ENCODE measurements at regions not wholly inside any gene's neighbourhood (a gene's known extent, or its start where the extent isn't known, plus 50 kb on each side); places are given as distances from the start of the nearest gene placed in this dataset.

DNA sequence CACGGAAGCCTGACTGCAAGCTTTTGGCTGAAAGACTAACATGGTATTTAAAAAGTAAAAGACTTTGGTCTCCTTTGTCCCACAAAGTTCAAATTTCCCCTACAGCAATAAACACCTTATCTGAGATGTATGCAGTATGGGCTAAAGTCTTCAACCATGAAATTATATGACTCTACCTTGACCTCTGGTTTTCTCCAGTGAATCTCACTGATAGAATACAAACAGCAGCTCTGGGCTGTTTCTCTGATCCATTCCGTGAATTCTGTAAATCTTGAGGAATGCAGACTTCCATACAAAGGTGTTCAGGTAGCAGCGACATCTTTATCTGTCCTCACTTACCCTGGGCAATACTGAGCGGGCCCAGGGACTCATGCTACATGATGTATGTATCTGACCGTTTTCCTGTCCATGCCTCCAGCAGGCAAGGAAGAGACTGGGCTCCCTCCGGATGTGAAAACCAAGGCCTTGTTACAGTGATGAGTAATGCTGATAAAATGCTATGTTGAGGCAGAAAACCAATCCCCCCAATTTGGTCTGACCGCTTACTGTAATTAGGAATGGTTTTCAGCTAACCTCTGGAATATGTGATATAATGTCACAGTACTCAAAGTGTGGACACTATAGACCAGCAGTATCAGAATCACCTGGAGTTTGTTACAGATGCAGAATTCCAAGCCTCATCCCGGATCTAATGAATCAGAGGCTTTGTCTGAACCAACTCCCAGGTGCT, 589.8 kb downstream of the HS3ST4 start:
- no peak for DNase-seq (ENCODE audit: low read depth)

DNA sequence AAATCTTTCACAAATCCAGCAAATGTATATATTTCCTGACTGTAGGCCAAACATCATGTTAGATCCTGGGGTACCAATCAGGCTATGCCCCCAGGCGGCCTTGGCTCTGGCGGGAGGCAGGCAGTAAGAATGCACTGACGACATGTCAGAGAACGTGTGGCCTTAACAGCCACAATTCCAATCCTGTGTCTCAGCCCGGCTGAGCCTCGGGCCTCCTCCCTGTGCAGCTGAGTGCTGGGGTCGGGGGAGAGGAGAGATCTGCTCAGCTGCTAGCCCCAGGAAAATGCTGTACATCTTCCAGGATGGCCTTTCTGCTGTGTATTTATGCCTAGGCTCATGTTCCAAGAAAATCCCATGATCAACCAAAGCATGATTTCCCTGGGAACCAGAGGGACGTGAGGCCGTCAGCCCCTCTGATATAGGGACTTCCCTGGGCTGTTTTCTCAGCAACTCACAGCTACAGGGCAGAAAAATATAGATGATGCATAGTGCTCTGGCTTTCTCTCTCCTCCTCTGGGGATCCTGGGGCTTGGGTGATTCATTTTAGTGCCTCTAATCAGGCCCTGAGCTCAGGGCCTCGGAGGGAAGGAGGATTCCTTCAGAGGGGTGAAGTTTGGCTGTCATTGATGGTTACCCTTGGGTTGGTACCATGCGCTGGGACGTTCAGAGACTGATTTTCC, 604.0 kb downstream of the HS3ST4 start:
- no peak for DNase-seq (ENCODE audit: low read depth)

DNA sequence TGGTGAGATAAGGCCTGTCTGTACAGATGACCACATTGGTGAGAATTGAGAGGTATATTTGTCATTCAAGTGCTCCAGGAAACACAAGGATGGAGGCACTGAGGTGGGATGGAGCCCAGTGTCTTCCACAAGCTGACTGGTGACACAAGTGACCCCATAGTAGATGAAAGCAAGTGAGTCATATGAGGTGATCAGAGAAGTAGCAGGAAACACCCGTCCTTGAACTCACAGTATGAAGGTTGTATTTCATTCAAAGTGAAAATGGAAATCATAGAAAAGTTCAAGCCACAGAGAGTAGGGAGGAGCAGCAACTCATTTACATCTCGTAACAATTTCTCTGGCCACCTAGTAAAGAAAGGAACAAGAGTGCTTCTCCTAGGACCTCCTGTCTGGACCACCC, 609.8 kb downstream of the HS3ST4 start:
- DNase-seq (ENCODE audit: low read depth) = no peak

DNA sequence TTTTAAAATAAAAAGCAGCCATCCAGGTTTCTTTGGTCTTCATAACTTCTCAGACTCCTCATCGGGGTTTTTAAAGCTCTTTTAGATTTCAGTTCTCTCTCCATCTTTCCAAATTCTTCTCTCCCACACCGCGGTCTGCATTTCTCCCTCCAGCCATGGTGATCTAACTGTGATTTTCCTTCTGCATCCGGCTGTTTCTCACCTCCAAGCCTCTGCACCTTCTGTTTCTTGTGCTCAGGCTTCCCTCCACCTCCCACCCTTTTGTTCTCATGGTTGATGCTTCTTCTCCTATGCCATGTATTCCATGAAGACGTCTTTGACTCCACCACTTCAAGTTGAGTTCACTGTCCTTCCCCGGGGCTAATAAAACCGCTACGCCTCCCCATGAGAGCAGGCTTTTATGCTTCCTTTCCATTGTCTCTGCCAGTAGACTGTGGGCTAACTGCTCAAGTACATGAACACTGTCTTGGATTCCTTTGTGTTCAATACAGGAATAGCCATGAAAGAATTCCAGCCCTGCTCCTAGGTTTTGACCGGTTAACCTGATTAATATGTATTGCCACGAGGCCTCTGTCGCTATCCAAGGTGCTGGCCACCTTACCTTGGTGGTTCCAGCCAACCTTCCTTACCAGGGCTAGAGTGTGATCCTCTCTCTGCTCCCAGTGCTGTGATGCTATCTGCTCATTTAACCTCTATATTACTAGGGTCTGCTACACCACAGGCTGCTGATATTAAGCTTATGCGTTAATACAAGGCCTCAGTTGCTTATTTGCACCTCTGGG, 625.1 kb downstream of the HS3ST4 start:
- DNase-seq (ENCODE audit: low read depth) = no peak

DNA sequence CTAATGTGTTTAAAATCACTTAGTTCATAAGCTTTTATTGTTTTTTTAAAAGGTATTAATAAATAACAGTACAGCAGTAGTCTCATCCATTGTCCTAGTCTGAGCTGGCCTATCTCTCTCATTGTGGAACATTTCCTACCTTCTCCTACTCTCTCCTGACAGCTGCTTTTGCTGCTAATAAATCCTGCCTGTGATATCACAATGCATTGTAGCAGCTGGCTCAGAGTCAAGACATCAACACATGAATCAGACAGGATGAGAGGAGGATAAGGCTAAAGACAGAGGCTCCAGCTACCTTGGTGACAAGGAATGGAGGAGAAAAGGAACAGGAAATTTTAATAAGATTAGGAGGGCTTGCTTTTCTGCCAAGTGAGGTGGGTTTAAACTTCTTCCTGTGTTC, 626.1 kb downstream of the HS3ST4 start:
- no peak for DNase-seq (ENCODE audit: low read depth)

DNA sequence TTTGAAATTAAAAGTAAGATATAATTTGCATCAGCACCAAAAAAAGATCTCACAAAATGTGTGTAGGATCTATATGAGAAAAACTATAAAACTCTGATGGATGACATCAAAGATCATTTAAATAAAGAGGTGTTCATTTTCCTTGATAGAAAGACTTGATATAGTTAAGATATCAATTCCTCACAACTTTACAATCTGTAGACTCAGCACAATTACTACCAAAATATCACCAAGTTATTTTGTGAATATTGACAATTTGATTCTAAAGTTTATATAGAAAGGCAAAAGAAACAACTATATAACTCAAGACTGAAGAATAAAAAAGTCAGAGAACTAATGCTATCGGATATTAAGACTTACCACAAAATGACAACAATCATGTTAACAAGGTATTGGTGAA, 638.9 kb downstream of the HS3ST4 start:
- no peak for DNase-seq (ENCODE audit: low read depth)

DNA sequence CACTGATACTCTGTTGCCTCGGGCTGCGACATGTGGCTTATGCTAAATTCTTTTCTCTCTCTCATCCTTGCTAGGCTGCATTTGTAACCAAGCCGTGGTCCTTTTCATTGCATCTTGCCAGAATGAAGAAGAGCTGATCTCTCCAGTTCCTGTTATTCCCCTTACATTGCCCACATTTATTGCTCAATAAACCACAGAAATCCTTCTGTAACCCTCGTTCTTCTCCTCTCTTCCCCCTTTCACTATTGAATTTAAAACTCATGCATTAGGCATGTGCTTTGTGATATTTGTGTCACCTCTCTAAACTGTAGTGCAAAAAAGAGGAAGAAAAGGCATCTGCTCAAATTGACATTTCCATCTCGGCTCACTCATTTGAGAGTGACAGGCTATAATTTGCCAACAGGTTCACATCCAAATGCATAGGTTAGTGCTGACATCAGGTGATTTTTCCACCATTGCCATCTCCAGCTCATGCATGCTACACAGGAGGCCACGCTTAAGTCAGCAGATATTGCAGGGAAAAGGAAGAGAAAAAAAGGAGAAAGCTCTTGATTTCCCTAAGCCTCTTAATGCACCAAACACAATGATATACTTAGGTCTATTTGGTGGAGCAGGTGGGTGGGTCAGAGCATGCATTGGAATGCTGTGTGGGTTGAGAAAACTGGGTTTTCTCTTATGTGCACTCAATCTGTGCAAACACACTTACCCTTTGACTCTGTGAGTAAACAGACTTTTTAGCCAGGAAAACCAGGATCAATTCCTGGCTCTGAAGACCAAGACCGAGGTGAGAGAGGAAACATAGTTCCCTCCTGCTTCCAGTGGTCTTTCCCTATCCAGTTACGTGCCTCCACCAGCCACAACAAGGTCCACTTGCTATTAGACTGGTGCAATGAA, 642.7 kb downstream of the HS3ST4 start:
- DNase-seq (ENCODE audit: low read depth) = peak; percentile 0

DNA sequence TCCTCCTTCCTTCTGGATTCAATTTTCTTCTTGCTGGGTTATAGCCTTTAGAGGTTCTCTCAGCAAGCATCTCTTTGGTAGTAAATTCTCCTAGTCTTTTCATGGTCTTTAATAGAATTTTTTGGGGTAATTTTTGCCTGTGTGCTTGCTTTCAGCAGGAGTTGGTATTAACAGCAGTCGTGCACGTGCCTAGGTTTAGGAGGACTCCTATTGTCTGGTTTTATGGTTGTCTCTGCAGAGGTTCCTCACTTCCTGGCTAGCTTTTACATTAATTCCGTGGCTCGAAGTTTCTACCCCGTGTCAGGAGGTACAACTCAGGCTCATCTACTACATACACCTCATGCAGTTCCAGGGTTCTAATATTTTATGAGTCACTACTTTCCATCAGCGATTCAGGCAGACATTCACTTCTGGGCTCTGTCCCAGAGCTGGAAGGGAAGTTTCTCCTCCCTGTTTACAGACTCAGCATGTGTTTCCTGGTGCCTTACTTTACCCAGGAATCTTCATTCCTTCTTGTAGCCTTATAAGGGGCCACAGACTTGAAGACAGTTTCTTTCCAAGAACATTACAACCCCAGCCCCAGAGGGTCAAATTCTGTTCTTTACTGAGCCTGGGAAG, 643.6 kb downstream of the HS3ST4 start:
- no peak for DNase-seq (ENCODE audit: low read depth)

DNA sequence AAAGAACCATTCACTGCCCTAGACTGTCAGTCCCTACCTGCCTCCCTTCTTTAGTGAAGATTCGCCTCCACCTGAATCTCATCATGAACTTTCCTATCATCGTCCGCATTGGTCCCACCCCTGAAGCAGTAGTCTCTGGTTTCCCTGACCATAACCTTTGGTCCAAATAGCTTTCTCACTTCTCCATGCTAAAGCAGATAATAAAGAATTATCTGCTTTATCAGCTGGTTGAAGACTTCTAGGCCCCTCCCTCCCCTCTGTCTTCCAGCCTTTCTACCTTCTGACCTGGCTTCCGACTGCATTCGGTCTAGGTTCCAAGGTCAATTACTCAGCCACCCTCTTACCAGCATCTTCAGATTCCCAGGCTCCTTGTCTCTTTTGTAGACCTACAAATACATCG, 650.9 kb downstream of the HS3ST4 start:
- no peak for DNase-seq (ENCODE audit: low read depth)

DNA sequence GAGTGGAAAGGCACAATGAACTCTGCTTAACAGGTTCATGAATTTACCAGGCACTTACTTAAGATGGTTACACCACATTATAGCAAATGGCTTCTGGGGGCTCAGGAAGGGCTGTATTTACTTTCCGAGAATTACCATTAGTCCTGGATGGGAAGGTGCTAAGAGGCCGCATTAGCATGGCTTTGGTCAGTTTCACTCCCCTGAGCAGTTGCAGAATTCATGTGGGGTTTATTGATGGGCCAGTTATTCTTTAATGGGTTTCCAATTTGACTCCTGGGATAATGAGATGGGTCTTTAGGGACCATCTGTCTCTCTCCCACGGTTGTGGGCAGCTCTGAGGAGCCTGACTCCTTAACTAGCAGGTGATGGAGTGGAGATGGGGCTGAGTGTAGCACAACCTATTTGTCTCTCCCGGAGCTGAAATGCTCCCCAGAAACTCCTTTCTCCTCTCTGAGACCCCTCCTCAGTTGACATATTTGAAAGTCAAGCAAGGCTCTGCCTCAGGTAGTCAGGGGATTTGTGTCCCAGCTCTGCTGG, 652.5 kb downstream of the HS3ST4 start:
- no peak for DNase-seq (ENCODE audit: low read depth)

DNA sequence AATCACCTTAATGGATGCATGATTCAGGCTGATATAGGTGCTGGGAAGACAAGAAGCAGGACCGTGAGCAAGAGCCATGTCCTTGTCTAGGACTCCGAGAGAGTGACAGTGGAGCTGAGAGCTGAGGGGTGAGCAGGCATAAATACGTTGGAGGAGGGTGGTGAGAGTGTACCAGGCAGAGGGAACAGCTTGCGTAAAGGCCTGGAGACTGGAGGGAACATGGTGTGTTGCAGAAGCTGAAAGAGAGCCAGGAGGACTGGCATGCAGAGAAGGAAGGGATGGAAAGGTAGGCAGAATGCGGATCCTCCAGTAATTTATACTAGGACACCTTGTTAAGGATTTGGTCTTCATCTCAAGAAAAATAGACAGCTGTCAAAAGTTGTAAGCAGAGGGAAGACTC, 653.2 kb downstream of the HS3ST4 start:
- DNase-seq (ENCODE audit: low read depth) = no peak

DNA sequence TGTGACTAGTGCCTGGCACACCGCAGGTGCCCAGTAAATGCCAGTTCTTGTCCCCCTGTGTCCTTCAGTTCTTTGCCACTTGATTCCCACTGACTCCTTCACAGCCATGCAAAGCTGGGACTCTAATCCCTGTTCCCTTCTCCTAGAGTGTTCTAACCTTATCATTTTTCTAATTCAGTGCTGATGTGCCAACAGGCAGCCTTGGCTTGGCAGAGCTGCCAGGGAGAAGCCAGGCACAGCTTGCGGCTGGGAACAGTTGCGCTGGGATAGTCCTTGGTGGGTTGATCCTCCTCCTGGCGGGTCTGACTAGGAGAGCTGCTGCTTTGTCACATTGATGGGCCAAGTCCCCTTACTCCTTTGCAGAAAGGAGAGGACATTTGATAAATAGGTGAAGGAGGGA, 654.2 kb downstream of the HS3ST4 start:
- DNase-seq (ENCODE audit: low read depth) = no peak

DNA sequence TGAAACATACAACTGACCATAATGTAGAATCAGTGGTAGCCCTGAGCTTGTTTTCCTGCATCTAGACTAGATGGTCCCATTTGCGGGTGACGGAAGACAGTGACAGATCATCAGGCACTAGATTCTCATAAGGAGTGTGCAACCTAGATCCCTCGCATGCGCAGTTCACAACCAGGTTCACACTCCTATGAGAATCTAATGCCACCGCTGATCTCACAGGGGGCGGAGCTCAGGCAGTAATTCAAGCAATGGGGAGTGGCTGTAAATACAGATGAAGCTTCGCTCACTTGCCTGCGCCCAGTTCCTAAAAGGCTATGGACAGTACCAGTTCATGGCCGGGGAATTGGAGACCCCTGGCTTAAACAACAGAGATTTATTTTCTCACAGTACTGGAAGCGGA, 656.3 kb downstream of the HS3ST4 start:
- no peak for DNase-seq (ENCODE audit: low read depth)

DNA sequence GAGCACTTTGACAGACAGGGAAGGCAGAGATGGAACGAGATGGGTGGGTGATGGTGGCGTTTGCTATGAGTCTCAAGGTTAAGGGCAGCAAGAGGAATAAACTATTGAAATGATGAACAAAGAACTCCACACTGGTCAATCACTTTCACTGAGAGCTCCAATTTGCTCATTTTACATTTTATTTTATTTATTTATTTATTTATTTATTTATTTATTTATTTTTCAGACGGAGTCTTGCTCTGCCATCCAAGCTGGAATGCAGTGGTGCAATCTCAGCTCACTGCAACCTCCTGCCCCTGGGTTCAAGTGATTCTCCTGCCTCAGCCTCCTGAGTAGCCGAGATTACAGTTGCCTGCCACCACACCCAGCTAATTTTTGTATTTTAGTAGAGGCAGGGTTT, 669.1 kb downstream of the HS3ST4 start:
- DNase-seq (ENCODE audit: low read depth) = no peak

DNA sequence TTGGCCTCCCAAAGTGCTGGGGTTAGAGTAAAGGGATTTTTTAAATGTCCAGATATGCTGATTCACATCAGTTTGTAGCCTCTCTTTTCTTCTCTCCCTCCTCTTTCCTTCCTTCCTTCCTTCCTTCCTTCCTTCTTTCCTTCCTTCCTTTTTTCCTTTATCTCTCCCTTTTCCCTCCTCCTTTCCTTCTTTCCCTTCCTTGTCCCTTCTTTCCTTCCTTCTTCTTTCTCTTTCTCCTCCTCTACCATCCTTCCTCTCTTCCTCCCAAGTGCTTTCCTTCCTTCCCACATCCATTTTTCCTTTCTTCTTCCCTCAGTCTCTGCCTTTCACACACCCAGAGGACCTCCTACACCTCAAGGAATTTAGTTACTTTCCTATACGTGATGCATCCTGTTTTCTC, 671.8 kb downstream of the HS3ST4 start:
- DNase-seq (ENCODE audit: low read depth) = no peak

DNA sequence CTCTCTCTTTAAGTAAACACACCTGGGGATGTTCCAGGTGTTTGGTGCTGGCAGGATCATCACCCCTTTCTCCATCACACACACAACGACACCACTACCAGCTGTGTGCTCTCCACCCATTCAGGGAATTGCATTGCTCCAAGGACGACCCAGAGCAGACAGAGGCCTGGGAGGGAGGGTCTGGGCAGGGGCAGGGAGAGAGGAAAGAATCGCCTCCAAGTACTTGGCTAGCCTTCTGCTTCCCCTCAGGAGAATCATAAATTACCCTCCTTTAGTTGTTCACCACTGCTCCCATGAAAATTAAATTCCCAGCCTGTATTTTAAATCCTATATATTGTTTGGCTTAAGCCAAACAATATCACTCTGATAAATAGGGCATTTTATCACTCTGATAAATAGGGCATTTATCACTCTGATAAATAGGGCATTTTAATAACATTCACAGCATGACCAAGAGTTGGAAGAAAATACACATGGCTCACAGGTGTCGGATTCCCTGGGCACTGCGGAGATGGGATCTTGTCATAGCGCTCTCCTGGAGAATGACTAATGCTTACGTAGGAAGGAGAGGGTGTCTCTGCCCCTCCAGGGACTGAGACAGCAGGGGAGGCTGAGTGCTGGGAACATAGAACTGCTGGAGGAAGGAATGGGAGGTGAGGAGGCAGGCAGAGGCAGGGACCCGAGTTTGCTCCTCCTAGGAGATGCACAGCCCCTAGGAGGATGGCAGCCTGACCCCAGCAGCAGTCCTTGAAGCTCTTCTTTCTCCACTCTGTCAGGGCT, 673.6 kb downstream of the HS3ST4 start:
- peak; percentile 3 for DNase-seq (ENCODE audit: low read depth)

DNA sequence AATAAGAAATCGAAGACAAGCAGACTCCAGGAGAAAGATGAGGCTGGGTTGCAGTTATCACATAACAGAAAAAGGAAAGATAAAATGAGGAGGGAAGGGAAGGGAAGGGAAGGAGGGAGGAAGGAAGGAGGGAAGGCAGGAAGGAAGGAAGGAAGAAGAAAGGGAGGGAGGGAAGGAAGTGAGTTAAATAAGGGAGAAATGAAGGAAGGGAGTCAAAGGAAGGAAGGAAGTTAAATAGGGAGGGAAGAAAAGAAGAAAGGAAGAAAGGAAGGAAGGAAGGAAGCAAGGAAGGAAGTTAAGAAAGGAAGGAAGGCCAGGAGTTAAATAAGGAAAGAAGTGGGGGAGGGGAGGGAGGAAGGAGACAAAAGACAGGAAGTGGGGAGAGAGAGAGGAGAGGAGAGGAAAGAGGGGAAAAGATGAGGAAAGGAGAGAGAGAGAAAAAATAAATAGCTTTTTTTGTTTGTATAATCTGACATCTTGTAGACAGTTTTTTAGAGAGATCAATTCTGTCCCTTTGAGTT, 679.6 kb downstream of the HS3ST4 start:
- no peak for DNase-seq (ENCODE audit: low read depth)

DNA sequence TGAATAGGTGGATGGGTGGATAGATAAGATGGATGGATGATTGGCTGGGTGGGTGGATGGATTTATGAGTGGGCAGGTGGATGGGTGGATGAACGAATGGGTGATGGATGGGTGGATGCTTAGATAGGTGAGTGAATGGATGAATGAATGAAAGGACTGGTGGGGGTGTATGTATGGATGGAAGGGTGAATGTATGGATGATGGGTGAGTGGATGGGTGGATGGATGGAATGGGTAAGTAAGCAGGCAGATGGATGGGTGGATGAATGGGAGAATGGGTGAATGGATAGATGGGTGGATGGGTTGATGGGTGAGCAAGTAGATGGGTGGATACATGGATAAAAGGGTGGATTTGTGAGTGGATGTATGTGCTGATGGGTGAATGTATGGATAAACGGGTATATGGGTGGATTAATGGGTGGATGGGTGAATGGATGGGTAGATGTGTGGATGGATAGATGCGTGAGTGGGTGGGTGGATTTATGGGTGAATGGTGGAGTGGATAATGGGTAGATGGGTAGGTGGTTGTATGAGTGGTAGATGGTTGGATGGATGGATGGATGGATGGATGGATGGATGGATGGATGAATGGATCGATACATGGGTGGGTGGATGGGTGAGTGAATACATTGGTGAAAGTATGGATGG, 682.6 kb downstream of the HS3ST4 start:
- no peak for DNase-seq (ENCODE audit: low read depth)

DNA sequence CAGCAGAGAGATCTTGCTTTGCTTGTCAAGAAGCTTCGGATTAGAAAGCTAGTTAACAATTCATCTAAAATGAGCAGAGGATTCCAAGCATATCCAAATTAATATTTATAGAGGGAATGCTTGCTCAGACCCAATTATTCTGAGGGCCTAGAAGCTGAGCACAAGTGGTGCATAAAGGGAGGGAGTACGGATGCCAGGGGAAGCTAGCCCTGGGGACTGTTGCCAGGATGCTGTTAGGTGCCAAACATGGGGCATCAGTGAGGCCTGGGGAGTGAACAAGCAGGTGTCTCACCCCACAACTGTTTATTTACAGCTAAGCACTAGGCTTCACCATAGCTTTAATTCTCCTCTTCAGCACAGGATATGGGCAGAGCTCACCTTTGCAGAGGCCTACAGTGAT, 684.1 kb upstream of the C16orf82 start:
- DNase-seq (ENCODE audit: low read depth) = no peak

DNA sequence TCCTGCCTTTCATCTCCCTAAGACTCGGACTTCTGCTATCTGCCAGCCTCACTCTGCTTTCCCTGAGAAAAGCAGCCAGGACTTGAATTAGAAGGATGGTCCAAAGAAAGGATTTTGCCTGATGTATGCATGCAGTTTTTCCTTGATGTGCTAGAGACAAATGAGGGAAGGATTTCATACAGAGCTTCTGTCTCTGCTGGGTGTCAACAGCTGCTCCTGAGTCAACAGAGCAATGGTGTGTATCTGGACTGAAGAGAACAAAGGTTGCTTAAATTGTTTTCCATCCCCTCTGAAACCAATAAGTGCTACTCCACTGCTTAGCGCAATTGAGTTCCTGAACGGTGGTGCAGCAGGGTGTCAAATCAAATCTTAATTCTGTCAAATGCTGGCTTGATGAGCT, 680.6 kb upstream of the C16orf82 start:
- no peak for DNase-seq (ENCODE audit: low read depth)
